ENCODE measurements at regions not wholly inside any gene's neighbourhood (a gene's known extent, or its start where the extent isn't known, plus 50 kb on each side); places are given as distances from the start of the nearest gene placed in this dataset.

- Mint-ChIP-seq H3K4me1 (ENCODE audit: low read depth) (no peaks in the 10 kb centered on the region), H3K36me3 (ENCODE audit: low read depth) (no peaks in the 10 kb centered on the region), H3K27ac (no peak overlapping the region), H3K9me3 (no peaks in the 10 kb centered on the region), H3K4me3 (no peak overlapping the region), H3K27me3 (ENCODE audit: low read depth) (no peaks in the 10 kb centered on the region)
- no peak for DNase-seq (ENCODE audit: low spot score)
Measured at GRCh38 chr12:24479131-24479530, 469.8 kb downstream of the BCAT1 start.

DNA sequence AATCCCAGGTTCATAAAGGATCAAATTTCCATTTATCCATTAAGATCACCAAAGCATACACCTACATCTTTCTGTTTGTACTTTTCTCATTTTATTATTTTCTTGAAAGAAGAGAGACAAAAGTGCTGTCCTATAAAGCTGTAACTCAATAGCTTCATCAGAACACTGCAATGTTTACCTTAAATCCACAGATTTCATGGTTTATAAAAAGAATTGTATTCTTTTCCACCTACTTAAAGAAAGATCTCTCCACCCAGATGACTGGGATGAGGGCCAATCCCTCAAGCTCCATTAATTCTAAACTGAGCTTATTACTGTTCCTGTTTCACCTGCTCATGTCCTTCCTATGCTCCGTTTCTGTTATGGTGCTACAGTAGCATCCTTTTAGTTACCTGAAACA is 470.6 kb downstream of the BCAT1 start:
- H3K4me3 Mint-ChIP-seq = no peak overlapping the region
- H3K27me3 Mint-ChIP-seq (ENCODE audit: low read depth) = no peaks in the 10 kb centered on the region
- no peaks in the 10 kb centered on the region for H3K4me1 Mint-ChIP-seq (ENCODE audit: low read depth)
- no peaks in the 10 kb centered on the region for H3K36me3 Mint-ChIP-seq (ENCODE audit: low read depth)
- H3K9me3 Mint-ChIP-seq = no peaks in the 10 kb centered on the region
- no peak for DNase-seq (ENCODE audit: low spot score)
- H3K27ac Mint-ChIP-seq = no peak overlapping the region

DNA sequence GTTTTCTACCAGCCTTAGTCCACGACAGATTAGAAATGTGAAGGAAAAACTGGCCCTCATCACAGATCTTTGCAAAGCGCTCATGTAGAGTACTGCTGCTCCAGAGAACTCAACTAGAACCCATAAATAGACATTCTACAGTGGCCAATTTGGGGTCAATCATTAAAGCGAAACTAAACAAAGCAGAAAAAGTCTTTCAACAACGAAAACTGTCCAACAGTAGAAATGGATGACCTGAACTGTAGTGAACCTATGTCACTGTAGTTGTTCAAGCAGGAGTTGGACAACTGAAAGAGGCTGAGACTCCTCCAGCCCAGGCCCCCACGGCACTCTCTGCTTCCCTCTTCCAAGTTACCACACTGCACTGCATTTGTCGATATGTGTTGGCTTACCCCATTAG is 472.6 kb downstream of the BCAT1 start:
- no peaks in the 10 kb centered on the region for H3K9me3 Mint-ChIP-seq
- H3K36me3 Mint-ChIP-seq (ENCODE audit: low read depth) = no peaks in the 10 kb centered on the region
- H3K4me3 Mint-ChIP-seq = no peak overlapping the region
- H3K27me3 Mint-ChIP-seq (ENCODE audit: low read depth) = no peaks in the 10 kb centered on the region
- no peaks in the 10 kb centered on the region for H3K4me1 Mint-ChIP-seq (ENCODE audit: low read depth)
- DNase-seq (ENCODE audit: low spot score) = no peak
- H3K27ac Mint-ChIP-seq = no peak overlapping the region

GRCh38 chr12:24475337-24475736 is 473.6 kb downstream of the BCAT1 start:
- H3K4me1 Mint-ChIP-seq (ENCODE audit: low read depth) = no peaks in the 10 kb centered on the region
- H3K36me3 Mint-ChIP-seq (ENCODE audit: low read depth) = no peaks in the 10 kb centered on the region

DNA sequence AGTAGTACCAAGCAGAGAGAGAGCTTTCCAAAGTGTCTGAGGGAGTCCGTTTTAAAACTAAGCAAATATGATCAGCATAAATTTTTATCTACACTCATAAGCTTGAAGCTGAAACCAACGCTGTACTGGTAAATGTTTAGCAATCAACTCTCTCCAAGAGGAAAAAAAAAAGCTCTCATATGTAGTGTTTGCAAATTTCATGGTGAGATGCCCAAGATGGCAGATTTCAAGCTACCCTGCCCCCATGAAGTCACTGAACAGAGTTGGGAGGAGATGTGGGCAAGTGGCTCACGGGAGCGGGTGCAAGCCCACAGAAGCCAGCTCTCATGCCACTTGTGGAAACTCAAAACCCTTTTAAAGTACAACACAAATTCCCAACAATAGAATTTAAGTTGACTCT is 475.8 kb downstream of the BCAT1 start:
- H3K27ac Mint-ChIP-seq = no peak overlapping the region
- no peaks in the 10 kb centered on the region for H3K27me3 Mint-ChIP-seq (ENCODE audit: low read depth)
- H3K4me1 Mint-ChIP-seq (ENCODE audit: low read depth) = no peaks in the 10 kb centered on the region
- H3K4me3 Mint-ChIP-seq = no peak overlapping the region
- no peaks in the 10 kb centered on the region for H3K36me3 Mint-ChIP-seq (ENCODE audit: low read depth)
- no peaks in the 10 kb centered on the region for H3K9me3 Mint-ChIP-seq
- no peak for DNase-seq (ENCODE audit: low spot score)

More at GRCh38 chr12:24475337-24475736, 473.6 kb downstream of the BCAT1 start:
- H3K9me3 Mint-ChIP-seq = no peaks in the 10 kb centered on the region
- no peak overlapping the region for H3K4me3 Mint-ChIP-seq
- no peak overlapping the region for H3K27ac Mint-ChIP-seq
- no peak for DNase-seq (ENCODE audit: low spot score)
- no peaks in the 10 kb centered on the region for H3K27me3 Mint-ChIP-seq (ENCODE audit: low read depth)

DNA sequence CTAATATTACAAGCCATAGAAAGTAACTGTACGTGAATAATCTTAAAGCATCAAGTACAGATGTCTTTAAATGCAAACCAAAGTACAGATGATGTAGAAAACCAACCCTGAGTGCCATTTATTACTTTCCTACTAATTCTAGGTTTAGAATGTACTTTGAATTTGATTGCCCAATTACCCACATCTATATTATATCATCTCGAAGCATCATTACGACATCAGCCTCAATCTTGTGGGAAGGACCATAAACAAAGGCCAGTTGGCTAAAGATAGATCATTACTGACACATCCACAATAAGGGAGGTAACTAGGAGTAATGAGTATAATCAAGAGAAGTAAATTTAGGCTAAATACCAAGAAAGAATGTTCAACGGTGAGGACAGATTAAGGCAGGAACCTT is 478.9 kb downstream of the BCAT1 start:
- Mint-ChIP-seq H3K9me3 (no peaks in the 10 kb centered on the region), H3K27ac (no peak overlapping the region), H3K4me3 (no peak overlapping the region), H3K27me3 (ENCODE audit: low read depth) (no peaks in the 10 kb centered on the region), H3K4me1 (ENCODE audit: low read depth) (no peaks in the 10 kb centered on the region), H3K36me3 (ENCODE audit: low read depth) (no peaks in the 10 kb centered on the region)
- DNase-seq (ENCODE audit: low spot score) = no peak

GRCh38 chr12:24469089-24469488 is 479.8 kb downstream of the BCAT1 start:
- Mint-ChIP-seq H3K27ac (no peak overlapping the region), H3K36me3 (ENCODE audit: low read depth) (no peaks in the 10 kb centered on the region), H3K4me1 (ENCODE audit: low read depth) (no peaks in the 10 kb centered on the region), H3K9me3 (no peaks in the 10 kb centered on the region), H3K27me3 (ENCODE audit: low read depth) (no peaks in the 10 kb centered on the region), H3K4me3 (no peak overlapping the region)
- DNase-seq (ENCODE audit: low spot score) = no peak

- H3K4me3 Mint-ChIP-seq = no peak overlapping the region
- no peaks in the 10 kb centered on the region for H3K4me1 Mint-ChIP-seq (ENCODE audit: low read depth)
- no peaks in the 10 kb centered on the region for H3K36me3 Mint-ChIP-seq (ENCODE audit: low read depth)
- no peak for DNase-seq (ENCODE audit: low spot score)
- no peak overlapping the region for H3K27ac Mint-ChIP-seq
- H3K9me3 Mint-ChIP-seq = no peaks in the 10 kb centered on the region
- H3K27me3 Mint-ChIP-seq (ENCODE audit: low read depth) = no peaks in the 10 kb centered on the region
Measured at GRCh38 chr12:24467226-24467625, 481.7 kb downstream of the BCAT1 start.

DNA sequence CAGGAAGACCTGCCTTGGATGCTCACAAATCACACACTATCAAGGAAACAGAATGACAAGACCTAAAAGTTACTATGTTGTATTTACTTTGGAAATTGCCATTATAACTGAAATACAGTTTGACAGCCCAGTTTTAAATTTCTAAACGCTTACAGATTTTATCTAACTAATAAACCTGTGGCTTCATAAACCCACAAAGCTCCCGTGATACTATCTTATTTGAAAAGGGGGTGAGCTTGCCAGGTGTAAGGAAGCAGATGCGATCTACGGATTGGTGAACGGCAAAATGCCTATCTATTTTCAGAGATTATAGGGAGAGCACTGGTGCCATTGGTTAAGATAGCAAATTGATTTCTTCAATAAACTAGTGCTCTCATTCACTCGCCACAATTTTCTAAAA is 485.5 kb downstream of the BCAT1 start:
- DNase-seq (ENCODE audit: low spot score) = no peak
- Mint-ChIP-seq H3K27ac (no peak overlapping the region), H3K9me3 (no peaks in the 10 kb centered on the region), H3K4me1 (ENCODE audit: low read depth) (no peaks in the 10 kb centered on the region), H3K4me3 (no peak overlapping the region), H3K27me3 (ENCODE audit: low read depth) (no peaks in the 10 kb centered on the region), H3K36me3 (ENCODE audit: low read depth) (no peaks in the 10 kb centered on the region)

DNA sequence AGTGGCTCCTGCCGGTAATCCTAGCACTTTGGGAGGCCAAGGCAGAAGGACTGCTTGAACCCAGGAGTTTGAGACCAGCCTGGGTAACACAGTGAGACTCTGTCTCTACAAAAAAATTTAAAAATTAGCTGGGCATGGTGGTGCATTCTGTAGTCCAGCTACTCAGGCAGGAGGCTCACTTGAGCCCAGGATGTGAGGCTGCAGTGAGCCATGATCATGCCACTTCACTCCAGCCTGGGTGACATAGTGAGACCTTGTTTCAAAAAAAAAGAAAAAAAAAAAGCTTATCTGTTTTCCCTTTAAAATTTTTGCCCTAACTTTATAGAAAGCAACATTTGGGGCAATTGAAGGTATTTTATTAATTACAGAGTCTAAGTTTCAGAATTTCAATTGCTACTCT is 486.0 kb downstream of the BCAT1 start:
- Mint-ChIP-seq H3K27me3 (ENCODE audit: low read depth) (no peaks in the 10 kb centered on the region), H3K4me3 (no peak overlapping the region), H3K27ac (no peak overlapping the region), H3K36me3 (ENCODE audit: low read depth) (no peaks in the 10 kb centered on the region), H3K4me1 (ENCODE audit: low read depth) (no peaks in the 10 kb centered on the region), H3K9me3 (no peaks in the 10 kb centered on the region)
- DNase-seq (ENCODE audit: low spot score) = no peak

DNA sequence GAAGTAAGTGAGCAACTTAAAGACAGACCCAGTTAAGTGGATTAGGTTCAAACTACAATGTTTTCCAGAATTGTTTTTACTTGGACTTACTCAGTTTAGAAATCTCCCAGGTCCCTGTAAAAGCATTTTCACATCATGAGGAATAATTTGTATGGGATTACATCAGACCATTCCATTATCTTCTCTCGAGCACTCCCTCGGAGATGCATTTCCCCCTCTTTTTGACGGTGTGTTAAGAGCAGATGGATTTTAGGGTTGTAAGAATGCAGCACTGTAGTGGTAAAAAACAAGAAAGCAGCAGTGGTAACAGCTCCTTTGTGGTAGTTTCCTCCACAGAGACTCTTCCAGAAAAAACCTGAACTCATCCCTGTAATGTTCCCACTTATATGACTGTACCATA is 488.4 kb downstream of the BCAT1 start:
- no peaks in the 10 kb centered on the region for H3K36me3 Mint-ChIP-seq (ENCODE audit: low read depth)
- no peaks in the 10 kb centered on the region for H3K9me3 Mint-ChIP-seq
- DNase-seq (ENCODE audit: low spot score) = no peak
- no peak overlapping the region for H3K4me3 Mint-ChIP-seq
- H3K27ac Mint-ChIP-seq = no peak overlapping the region
- no peaks in the 10 kb centered on the region for H3K4me1 Mint-ChIP-seq (ENCODE audit: low read depth)
- H3K27me3 Mint-ChIP-seq (ENCODE audit: low read depth) = no peaks in the 10 kb centered on the region

DNA sequence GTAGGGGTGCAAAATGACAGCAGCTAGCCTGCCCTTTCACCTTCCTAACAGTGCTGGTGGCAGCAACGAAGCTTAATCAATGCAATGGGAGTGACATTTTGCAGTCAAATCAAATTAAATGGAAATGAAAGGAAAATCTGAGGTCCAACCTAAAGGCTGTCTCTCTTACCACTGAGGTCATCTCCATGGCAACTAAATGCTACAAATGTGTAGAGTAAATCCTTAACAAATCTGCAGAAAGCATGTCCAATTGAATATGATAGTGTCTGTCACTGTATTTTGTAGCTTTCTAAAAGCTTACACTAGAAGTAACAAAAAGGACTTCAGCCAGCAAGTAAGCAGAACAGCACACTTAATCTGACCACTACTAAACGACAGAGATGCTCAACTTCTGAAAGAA is 488.8 kb downstream of the BCAT1 start:
- Mint-ChIP-seq H3K9me3 (no peaks in the 10 kb centered on the region), H3K27me3 (ENCODE audit: low read depth) (no peaks in the 10 kb centered on the region), H3K4me3 (no peak overlapping the region), H3K4me1 (ENCODE audit: low read depth) (no peaks in the 10 kb centered on the region), H3K27ac (no peak overlapping the region), H3K36me3 (ENCODE audit: low read depth) (no peaks in the 10 kb centered on the region)
- no peak for DNase-seq (ENCODE audit: low spot score)

GRCh38 chr12:24455811-24456210 is 493.1 kb downstream of the BCAT1 start:
- Mint-ChIP-seq H3K9me3 (no peaks in the 10 kb centered on the region), H3K27ac (no peak overlapping the region), H3K27me3 (ENCODE audit: low read depth) (no peaks in the 10 kb centered on the region), H3K4me1 (ENCODE audit: low read depth) (no peaks in the 10 kb centered on the region), H3K4me3 (no peak overlapping the region), H3K36me3 (ENCODE audit: low read depth) (no peaks in the 10 kb centered on the region)
- DNase-seq (ENCODE audit: low spot score) = no peak

GRCh38 chr12:24447678-24448077 is 498.2 kb upstream of the SOX5 start:
- Mint-ChIP-seq H3K27me3 (ENCODE audit: low read depth) (no peaks in the 10 kb centered on the region), H3K4me1 (ENCODE audit: low read depth) (no peaks in the 10 kb centered on the region), H3K27ac (no peak overlapping the region), H3K4me3 (no peak overlapping the region), H3K9me3 (no peaks in the 10 kb centered on the region), H3K36me3 (ENCODE audit: low read depth) (no peaks in the 10 kb centered on the region)
- DNase-seq (ENCODE audit: low spot score) = no peak

DNA sequence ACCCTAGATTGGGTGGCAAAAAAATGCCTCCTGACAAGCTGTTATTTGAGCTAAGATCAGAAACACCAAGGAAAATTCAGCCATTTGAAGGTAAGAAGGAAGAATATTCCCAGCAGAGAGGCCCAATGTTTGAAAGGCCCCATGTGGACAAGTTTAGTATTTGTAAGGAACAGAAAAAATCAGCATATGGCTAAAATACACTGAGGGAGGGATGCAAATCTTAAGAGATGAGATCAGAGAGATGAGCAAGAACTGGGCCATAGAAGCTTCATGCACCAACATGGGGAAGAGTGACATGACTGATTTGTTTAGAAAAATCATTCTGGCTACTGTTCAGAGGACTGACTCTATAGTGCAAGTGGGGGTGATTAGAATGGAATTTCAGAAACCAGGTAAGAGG is 496.8 kb upstream of the SOX5 start:
- no peak overlapping the region for H3K27ac Mint-ChIP-seq
- no peak overlapping the region for H3K4me3 Mint-ChIP-seq
- no peaks in the 10 kb centered on the region for H3K9me3 Mint-ChIP-seq
- DNase-seq (ENCODE audit: low spot score) = no peak
- H3K36me3 Mint-ChIP-seq (ENCODE audit: low read depth) = no peaks in the 10 kb centered on the region
- H3K27me3 Mint-ChIP-seq (ENCODE audit: low read depth) = no peaks in the 10 kb centered on the region
- H3K4me1 Mint-ChIP-seq (ENCODE audit: low read depth) = no peaks in the 10 kb centered on the region

GRCh38 chr12:24444634-24445033 is 495.2 kb upstream of the SOX5 start:
- H3K4me1 Mint-ChIP-seq (ENCODE audit: low read depth) = no peaks in the 10 kb centered on the region

More at GRCh38 chr12:24444634-24445033, 495.2 kb upstream of the SOX5 start:
- Mint-ChIP-seq H3K9me3 (no peaks in the 10 kb centered on the region), H3K36me3 (ENCODE audit: low read depth) (no peaks in the 10 kb centered on the region), H3K4me3 (no peak overlapping the region), H3K27ac (no peak overlapping the region), H3K27me3 (ENCODE audit: low read depth) (no peaks in the 10 kb centered on the region)
- DNase-seq (ENCODE audit: low spot score) = no peak
